Central memory CD8-positive, alpha-beta T cell (primary cell): ENCODE measurements at regions not wholly inside any gene's neighbourhood (a gene's known extent, or its start where the extent isn't known, plus 50 kb on each side); places are given as distances from the start of the nearest gene placed in this dataset.

ENCODE experiments used
- ATAC-seq: fragments of 150-1000 bp; cut with Tn5 transposase; replicated peaks from 2 replicates; pipeline ENCODE4 v1.10.0; 2022; ENCODE audit warnings: mild to moderate bottlenecking, moderate FRiP score, moderate number of reproducible peaks; ENCODE audit not compliant: poor library complexity, severe bottlenecking; ENCODE audit errors: extremely low read depth
- DNase-seq, 2 donors: peaks; one replicate each; pipeline ENCODE4 v3.0.0; 2021; ENCODE audit warnings: low spot score in 2 of 2
- H3K27ac Mint-ChIP-seq: one replicate; pipeline ENCODE4 v1.8.0; 2022; ENCODE audit warnings: low read depth, mild to moderate bottlenecking, moderate library complexity, mixed read lengths
- H3K27me3 Mint-ChIP-seq: one replicate; pipeline ENCODE4 v1.8.0; 2022; ENCODE audit warnings: mixed read lengths
- H3K36me3 Mint-ChIP-seq: one replicate; pipeline ENCODE4 v1.8.0; 2022; ENCODE audit warnings: mild to moderate bottlenecking, moderate library complexity, mixed read lengths; ENCODE audit not compliant: insufficient read depth
- H3K4me1 Mint-ChIP-seq: one replicate; pipeline ENCODE4 v1.8.0; 2022; ENCODE audit warnings: mixed read lengths
- H3K4me3 Mint-ChIP-seq: one replicate; pipeline ENCODE4 v1.8.0; 2022; ENCODE audit warnings: mild to moderate bottlenecking, moderate library complexity, mixed read lengths
- H3K9me3 Mint-ChIP-seq: one replicate; pipeline ENCODE4 v1.8.0; 2022; ENCODE audit warnings: mixed read lengths

DNA sequence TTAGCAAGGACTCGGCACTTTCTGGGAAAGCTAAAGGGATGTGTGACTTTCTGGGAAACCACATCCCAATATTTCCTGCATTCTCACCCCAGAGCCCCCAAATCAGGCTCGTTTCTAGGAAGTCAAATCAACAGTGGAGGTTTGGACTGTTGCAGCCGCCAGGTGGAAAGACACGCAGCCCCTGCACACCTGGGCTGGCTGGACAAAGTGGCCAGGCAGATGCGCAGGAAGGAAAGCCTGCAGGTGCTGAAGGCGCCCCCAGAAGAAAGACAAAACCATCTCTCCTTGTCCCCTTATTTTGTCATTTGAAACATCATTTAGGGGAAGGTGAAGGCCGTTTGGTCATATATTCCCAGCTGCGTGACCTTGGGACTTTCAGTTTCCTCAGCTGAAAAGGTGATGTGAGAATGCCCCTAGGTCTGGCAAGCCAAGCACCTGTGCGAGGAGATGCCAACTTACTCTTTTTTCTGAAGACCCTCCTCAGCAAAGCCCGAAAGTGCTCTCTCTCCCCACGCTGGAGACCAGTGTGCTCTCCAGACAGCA is 97.9 kb upstream of the CPEB4 start:
- Mint-ChIP-seq H3K4me3 (no peak overlapping the region), H3K36me3 (no peaks in the 10 kb centered on the region), H3K9me3 (no peaks in the 10 kb centered on the region), H3K27me3 (peaks cover 20% of the 10 kb centered on the region), H3K27ac (no peak overlapping the region), H3K4me1 (peaks cover 19% of the 10 kb centered on the region)
- DNase-seq (no peak), ATAC-seq (no peak)

DNA sequence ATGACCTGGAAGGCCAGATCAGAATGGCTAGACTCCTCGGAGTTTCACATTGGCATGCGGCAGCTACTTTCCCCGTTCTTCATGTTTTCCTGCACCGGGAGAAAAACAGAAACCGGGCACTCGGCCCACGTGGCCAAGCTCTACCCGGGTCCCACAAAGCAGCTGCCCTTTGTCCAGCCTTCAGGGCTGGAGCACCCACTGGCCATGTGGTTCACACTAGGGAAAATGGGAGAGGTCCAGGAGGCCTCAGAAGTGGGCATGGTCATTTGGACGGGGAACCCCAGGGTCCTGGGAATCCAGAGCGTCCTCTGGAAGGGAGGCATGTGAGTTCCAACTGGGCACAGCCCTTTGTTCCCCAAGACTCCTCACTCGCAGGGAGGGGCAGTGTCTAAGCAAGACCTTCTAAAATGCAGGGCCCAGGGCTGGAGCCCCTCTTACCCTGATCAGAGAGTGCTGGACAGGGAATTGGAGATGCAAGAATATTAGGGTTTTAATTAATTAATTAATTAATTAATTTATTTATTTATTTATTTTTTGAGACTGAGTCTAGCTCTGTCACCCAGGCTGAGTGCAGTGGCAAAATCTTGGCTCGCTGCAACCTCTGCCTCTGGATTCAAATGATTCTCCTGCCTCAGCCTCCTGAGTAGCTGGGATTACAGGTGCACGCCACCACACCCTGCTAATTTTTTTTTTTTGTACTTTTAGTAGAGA is 97.2 kb upstream of the CPEB4 start:
- H3K27ac Mint-ChIP-seq, result no peak overlapping the region
- H3K36me3 Mint-ChIP-seq, result no peaks in the 10 kb centered on the region
- peaks cover 20% of the 10 kb centered on the region for H3K27me3 Mint-ChIP-seq
- no peak for DNase-seq
- H3K4me3 Mint-ChIP-seq, result no peak overlapping the region
- no peaks in the 10 kb centered on the region for H3K9me3 Mint-ChIP-seq
- no peak for ATAC-seq
- H3K4me1 Mint-ChIP-seq, result peaks cover 14% of the 10 kb centered on the region

DNA sequence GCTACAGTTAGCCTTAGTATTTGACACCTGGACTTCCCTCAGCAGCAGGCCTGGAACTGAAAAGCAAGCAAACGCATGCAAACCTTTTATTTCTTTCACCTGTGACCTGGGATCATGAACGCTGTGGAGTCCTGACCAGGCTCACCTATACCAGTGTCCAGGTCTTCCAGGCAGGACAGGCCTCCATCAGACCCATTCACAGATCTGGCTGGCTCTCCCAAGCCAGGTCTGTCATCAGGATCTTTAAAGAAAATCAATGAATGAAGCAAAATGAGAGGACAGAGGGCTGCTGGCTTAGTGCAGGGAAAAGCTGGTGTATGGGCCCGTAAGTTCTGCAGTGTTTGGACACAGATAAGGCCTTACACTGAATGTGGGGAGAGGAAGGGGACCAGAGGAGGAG is 96.3 kb upstream of the CPEB4 start:
- no peaks in the 10 kb centered on the region for H3K36me3 Mint-ChIP-seq
- H3K9me3 Mint-ChIP-seq, result no peaks in the 10 kb centered on the region
- no peak overlapping the region for H3K27ac Mint-ChIP-seq
- H3K4me1 Mint-ChIP-seq, result peaks cover 8% of the 10 kb centered on the region
- DNase-seq, result no peak
- no peak for ATAC-seq
- peaks cover 14% of the 10 kb centered on the region for H3K27me3 Mint-ChIP-seq
- H3K4me3 Mint-ChIP-seq, result no peak overlapping the region

DNA sequence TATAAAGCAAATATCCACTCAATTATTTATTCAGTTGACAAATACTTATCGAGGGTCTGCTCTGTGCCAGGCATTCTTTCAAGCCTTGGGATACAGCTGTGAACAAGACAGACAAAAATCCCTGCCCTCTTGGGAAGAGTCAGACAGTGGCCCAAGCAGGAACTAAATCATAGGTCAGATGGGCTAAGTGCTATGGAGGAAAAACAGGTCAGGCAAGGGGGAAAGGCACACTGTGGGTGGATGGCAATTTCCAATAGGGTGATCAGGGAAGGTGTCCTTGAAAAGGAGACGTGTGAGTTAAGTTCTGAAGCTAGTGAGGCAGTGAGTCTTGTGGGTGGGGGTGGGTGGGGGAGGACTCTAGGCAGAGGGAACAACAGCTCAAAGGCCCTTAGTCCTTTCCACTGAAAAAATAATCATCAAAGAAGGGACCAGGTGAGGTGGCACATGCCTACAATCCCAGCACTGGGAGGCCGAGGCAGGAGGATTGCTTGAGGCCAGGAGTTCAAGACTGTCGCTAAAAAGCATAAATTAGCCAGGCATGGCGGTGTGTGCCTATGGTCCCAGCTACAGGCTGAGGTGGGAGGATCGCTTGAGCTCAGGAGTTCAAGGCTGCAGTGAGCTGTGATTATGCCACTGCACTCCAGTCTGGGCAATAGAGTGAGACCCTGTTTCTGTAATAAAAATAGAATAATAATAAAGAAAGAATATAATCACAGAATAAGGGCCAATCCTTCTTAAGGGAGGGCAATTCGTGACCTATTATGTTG is 95.2 kb upstream of the CPEB4 start:
- Mint-ChIP-seq H3K4me1 (peaks cover 6% of the 10 kb centered on the region), H3K4me3 (no peak overlapping the region), H3K27me3 (peaks cover 3% of the 10 kb centered on the region), H3K27ac (no peak overlapping the region), H3K9me3 (no peaks in the 10 kb centered on the region), H3K36me3 (no peaks in the 10 kb centered on the region)
- DNase-seq (no peak), ATAC-seq (no peak)

DNA sequence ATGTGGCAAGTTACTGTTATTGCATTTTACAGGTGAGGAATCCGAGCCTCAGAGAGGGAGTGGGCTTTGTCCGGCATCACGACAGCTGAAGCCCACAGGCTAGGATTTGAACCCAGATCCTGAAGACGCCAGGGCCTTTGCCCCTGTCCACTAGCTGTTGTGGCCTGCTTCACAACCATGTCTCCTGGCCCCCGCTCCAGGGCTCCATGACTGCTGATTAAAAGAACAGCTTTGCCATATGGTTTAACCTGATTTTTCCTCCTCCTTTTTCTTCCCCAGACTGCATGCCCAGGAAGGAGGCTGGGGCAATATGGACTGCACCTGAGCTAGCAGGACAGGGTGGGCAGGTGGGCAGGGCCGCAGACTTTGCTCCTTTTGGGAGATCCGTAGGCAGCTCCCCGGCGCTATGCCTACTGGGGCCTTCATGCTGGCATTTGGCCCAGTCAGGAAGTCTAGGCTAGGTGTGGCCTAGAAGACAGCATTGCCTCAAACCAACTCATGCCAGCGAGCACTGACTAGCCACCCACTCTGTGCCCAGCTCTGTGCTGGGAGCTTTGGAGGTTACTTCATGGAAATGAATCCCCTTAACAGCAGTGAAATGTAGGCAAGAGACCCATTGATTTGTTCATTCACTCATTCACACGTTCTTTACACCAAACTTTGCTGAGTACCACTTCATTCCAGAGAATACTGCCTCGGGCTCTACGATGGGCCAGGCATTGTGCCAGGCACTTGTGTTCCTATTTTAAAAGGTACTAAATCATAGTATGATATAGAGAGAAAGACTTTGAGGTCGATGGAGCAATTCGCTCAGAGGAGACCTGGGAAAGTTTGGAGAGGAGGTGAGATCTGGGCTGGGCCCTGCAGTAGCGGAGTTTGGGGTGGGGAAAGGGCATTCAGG is 94.3 kb upstream of the CPEB4 start:
- Mint-ChIP-seq H3K9me3 (no peaks in the 10 kb centered on the region), H3K4me1 (peaks cover 6% of the 10 kb centered on the region), H3K36me3 (no peaks in the 10 kb centered on the region), H3K27me3 (peaks cover 9% of the 10 kb centered on the region), H3K4me3 (no peak overlapping the region), H3K27ac (no peak overlapping the region)
- DNase-seq (no peak), ATAC-seq (no peak)

DNA sequence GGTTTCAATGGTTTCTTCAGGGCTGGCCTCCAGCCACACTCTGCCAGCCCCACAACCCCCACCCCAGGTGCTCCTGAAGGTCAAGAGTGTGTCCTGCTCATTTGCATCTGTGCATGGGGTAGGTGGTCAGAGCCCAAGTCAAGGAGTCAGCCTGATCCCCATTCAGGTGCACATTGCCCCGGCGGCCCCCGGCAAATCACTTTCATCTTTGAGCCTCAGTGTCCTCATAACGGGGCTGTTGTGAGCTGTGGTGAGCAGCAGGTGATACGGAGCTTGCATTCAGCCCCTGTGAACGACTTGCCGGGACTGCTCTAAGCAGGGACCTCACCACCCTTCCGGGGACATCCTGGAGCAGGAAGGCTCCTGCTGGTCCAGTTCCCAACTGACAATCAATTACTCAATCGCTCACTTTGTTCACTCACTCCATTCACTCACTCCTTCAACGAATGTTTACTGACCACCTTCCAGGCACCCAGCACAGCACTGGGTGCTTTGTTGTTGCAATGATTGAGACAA is 93.2 kb upstream of the CPEB4 start:
- peaks cover 13% of the 10 kb centered on the region for H3K27me3 Mint-ChIP-seq
- no peak overlapping the region for H3K27ac Mint-ChIP-seq
- no peaks in the 10 kb centered on the region for H3K36me3 Mint-ChIP-seq
- DNase-seq (no peak), ATAC-seq (no peak)
- H3K9me3 Mint-ChIP-seq, result no peaks in the 10 kb centered on the region
- no peak overlapping the region for H3K4me3 Mint-ChIP-seq
- peaks cover 6% of the 10 kb centered on the region for H3K4me1 Mint-ChIP-seq

DNA sequence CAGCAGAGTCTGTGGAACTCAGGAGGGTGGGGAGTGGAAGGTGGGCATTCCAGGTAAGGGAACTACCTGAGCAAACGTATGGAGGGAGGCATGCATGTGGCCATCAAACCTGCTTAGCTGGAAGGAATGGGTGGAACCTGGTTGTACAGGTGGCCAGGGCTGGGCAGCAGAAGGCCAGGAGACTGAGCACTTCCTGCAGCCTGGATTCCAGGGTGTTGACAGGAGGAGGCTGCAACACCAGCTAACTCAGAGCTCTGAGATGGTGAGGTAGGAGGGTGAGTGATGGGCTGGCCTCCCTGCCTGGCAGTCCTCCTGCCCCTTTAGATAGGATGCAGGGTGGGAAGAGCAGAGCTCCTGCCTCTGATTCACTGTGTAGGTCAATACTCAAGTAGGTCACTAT is 92.5 kb upstream of the CPEB4 start:
- no peak for ATAC-seq
- Mint-ChIP-seq H3K36me3 (no peaks in the 10 kb centered on the region), H3K27ac (no peak overlapping the region), H3K4me1 (peaks cover 6% of the 10 kb centered on the region), H3K4me3 (no peak overlapping the region), H3K9me3 (no peaks in the 10 kb centered on the region), H3K27me3 (peaks cover 15% of the 10 kb centered on the region)
- DNase-seq, result no peak

DNA sequence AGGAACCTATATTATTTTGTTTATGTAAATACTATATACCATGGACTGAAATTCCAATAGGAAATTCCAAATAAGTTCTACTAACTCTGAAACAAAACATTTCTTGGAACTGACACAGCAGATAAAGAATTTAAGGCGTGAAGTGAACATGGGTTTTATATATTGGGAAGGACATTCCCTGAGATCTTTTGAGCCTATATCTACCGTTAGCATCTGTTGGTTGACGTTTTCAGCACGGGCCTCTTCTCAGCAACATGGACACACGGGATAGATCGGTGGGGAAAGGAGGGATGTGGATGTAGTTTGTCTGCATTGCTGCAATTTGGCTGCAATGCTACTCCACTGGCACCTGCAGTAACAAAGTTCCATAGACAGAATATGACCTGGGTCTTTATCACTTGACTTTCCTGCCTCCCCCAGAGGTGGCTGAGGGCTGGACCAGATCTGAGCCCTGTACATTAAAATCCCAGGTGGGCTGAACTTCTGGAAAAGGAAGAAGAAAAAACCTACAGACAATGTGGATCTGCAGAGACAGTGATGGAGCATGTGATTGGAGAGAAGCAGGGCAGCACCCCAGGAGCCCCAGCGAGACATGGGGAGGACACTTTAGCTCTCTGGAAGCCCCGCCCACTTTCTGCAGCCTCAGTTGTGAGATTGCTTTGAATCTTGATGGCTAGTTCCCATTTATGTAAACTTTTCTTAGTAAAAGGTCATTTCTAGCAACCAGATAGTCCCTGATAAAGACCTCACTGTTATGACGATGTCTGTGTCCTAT is 91.2 kb upstream of the CPEB4 start:
- DNase-seq (no peak), ATAC-seq (no peak)
- Mint-ChIP-seq H3K36me3 (no peaks in the 10 kb centered on the region), H3K9me3 (no peaks in the 10 kb centered on the region), H3K27me3 (peaks cover 19% of the 10 kb centered on the region), H3K4me3 (no peak overlapping the region), H3K27ac (no peak overlapping the region), H3K4me1 (peaks cover 6% of the 10 kb centered on the region)

DNA sequence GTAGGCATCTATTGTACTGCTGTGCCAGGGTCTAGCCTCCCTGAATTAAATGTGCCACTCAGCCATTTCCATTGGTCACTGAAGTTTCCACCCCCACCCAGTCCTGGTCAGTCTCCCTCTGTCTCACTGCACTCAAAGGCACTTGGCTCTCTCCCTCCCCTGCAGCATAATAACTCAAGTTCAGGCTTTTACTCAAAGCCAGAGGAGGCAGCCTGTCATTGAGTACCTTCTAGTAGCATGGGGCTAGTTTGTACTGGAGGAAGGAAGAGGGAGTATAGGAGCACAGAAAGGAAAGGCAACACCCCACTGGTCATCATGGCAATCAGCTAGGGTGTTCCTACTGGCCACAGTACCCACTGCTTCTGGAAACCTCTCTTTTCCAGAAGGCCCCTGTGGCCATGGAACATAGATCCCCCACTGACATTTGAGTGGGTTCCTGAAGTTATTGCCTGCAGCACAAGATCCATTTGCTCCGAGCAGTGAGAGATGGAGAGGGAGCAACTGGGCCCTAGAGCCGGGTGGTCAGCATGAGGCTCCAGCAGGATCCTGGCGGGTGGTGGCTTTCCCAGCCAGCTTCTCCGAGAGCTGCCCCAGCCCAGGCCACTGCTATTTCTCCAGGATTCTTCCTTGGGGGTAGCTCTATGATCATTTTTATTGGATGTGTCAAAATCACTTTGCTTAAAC is 89.9 kb upstream of the CPEB4 start:
- peaks cover 19% of the 10 kb centered on the region for H3K27me3 Mint-ChIP-seq
- no peak overlapping the region for H3K4me3 Mint-ChIP-seq
- ATAC-seq (no peak), DNase-seq (no peak)
- no peak overlapping the region for H3K27ac Mint-ChIP-seq
- peaks cover 6% of the 10 kb centered on the region for H3K4me1 Mint-ChIP-seq
- no peaks in the 10 kb centered on the region for H3K9me3 Mint-ChIP-seq
- no peaks in the 10 kb centered on the region for H3K36me3 Mint-ChIP-seq

DNA sequence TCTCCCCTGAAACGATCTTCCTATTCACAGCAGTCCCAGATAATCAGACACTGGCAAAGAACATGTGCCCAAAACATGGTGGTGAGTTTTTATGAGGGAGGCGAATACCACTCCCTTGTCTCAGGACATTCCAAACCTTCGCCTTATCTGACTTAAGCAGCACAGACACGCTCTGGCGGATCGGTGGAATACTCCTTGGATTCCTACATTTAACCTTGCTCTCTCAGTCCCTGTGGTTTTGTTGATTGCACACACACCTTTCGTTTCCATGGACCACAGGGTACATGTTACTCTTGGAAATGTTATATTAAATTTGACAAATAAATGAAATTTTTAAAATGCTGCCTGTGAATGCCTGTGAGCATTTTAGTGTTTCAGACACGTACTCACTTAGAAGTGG is 87.8 kb upstream of the CPEB4 start:
- no peaks in the 10 kb centered on the region for H3K9me3 Mint-ChIP-seq
- H3K27me3 Mint-ChIP-seq, result peaks cover 19% of the 10 kb centered on the region
- no peak overlapping the region for H3K4me3 Mint-ChIP-seq
- H3K36me3 Mint-ChIP-seq, result no peaks in the 10 kb centered on the region
- no peak overlapping the region for H3K27ac Mint-ChIP-seq
- no peaks in the 10 kb centered on the region for H3K4me1 Mint-ChIP-seq
- DNase-seq (no peak), ATAC-seq (no peak)

DNA sequence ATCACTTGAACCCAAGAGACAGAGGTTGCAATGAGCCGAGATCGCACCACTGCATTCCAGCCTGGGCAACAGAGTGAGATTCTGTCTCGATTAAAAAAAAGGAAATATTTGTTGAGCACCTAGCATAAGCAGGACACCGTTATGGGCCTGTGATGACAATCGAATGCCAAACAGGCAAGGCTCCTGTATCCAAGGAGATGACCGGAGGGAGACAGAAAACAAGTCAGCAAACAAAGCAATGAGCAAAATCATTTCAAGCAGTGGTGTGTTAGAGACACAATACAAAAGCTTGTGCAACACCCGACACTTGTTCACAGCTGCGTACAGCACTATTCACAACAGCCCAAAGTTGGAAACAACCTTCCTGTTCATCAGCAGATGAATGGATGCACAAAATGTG is 87.1 kb upstream of the CPEB4 start:
- no peaks in the 10 kb centered on the region for H3K4me1 Mint-ChIP-seq
- no peaks in the 10 kb centered on the region for H3K36me3 Mint-ChIP-seq
- H3K4me3 Mint-ChIP-seq, result no peak overlapping the region
- ATAC-seq, result no peak
- H3K27ac Mint-ChIP-seq, result no peak overlapping the region
- peaks cover 19% of the 10 kb centered on the region for H3K27me3 Mint-ChIP-seq
- no peak for DNase-seq
- no peaks in the 10 kb centered on the region for H3K9me3 Mint-ChIP-seq
